ENCODE measurements at regions not wholly inside any gene's neighbourhood (a gene's known extent, or its start where the extent isn't known, plus 50 kb on each side); places are given as distances from the start of the nearest gene placed in this dataset.

GRCh38 chr9:135009051-135009560 lies 78.4 kb upstream of the OLFM1 start:
- ATAC-seq (no peak), DNase-seq (ENCODE audit: low read depth in 1 of 2, low spot score in 1 of 2) (no peak), FAIRE-seq (no peak)
- H3K9me3 ChIP-seq, result no peaks in the 10 kb centered on the region
- H3K4me1 ChIP-seq, result no peaks in the 10 kb centered on the region
- 75% methylated on average over 10 of the region's 10 CpGs for WGBS (ENCODE audit: missing lambda C conversion rate)
- no peak overlapping the region for H3K27ac ChIP-seq
- ChIA-PET CTCF (no interaction called here), POLR2A (no interaction called here)
- H3K4me2 ChIP-seq, result no peak overlapping the region
- TF ChIP-seq RCOR1 (IDR thresholded peaks at IDR 0.05; ENCODE audit: low read depth, low read length), result no peak
- TF ChIP-seq BHLHE40 (IDR thresholded peaks at IDR 0.05; ENCODE audit: low read depth, low read length), result no peak
- no peak for TF ChIP-seq PBX3 (IDR thresholded peaks at IDR 0.05)
- TF ChIP-seq CHD4 (IDR thresholded peaks at IDR 0.05; ENCODE audit: borderline replicate concordance), result no peak
- no peak for TF ChIP-seq ATOH8 (CRISPR knock-in tag; IDR thresholded peaks at IDR 0.05; ENCODE audit: low read depth)
- TF ChIP-seq FOSL2 (IDR thresholded peaks at IDR 0.05), result no peak
- no peak for TF ChIP-seq FOSL2 (CRISPR knock-in tag; IDR thresholded peaks at IDR 0.05)
- TF ChIP-seq NFE2L2 (conservative IDR thresholded peaks at IDR 0.05; ENCODE audit: low read length), result no peak
- no peak for TF ChIP-seq RAD21 (conservative IDR thresholded peaks at IDR 0.05 in 1 of 2, IDR thresholded peaks at IDR 0.05 in 1 of 2)
- no peak for TF ChIP-seq FOXS1 (CRISPR knock-in tag; IDR thresholded peaks at IDR 0.05)
- TF ChIP-seq EHMT2 (IDR thresholded peaks at IDR 0.05; ENCODE audit: low read depth), result no peak
- H3K4me3 ChIP-seq, result no peak overlapping the region

- no peak for DNase-seq (ENCODE audit: low read depth in 1 of 2, low spot score in 1 of 2)
- Histone ChIP-seq H3K4me3 (no peak overlapping the region), H3K4me2 (no peak overlapping the region), H3K9me3 (no peaks in the 10 kb centered on the region), H3K27ac (no peak overlapping the region), H3K4me1 (no peaks in the 10 kb centered on the region)
- ChIA-PET POLR2A (no interaction called here), CTCF (no interaction called here)
- 47% methylated on average over 18 of the region's 20 CpGs for WGBS (ENCODE audit: missing lambda C conversion rate)
- ATAC-seq, result no peak
- no peak for FAIRE-seq
- TF ChIP-seq CEBPB (IDR thresholded peaks at IDR 0.05) (no peak), HOXB5 (CRISPR knock-in tag; IDR thresholded peaks at IDR 0.05) (no peak), TFCP2L1 (CRISPR knock-in tag; IDR thresholded peaks at IDR 0.05) (no peak), POLR2AphosphoS2 (conservative IDR thresholded peaks at IDR 0.05; ENCODE audit: low read length) (no peak), ZFP36 (IDR thresholded peaks at IDR 0.05; ENCODE audit: borderline replicate concordance, partially characterized antibody) (no peak), ELK1 (IDR thresholded peaks at IDR 0.05; ENCODE audit: low read depth, low read length) (no peak), HOXB13 (CRISPR knock-in tag; IDR thresholded peaks at IDR 0.05; ENCODE audit: low read depth) (no peak), NFE2L2 (conservative IDR thresholded peaks at IDR 0.05; ENCODE audit: low read length) (no peak), E2F6 (IDR thresholded peaks at IDR 0.05; ENCODE audit: borderline replicate concordance, low read depth) (no peak), KDM5A (IDR thresholded peaks at IDR 0.05) (no peak), HDAC2 (IDR thresholded peaks at IDR 0.05) (no peak), PHF8 (IDR thresholded peaks at IDR 0.05; ENCODE audit: borderline replicate concordance, low read depth) (no peak), MAX (IDR thresholded peaks at IDR 0.05) (no peak), EP300 (IDR thresholded peaks at IDR 0.05) (no peak), RARB (CRISPR knock-in tag; IDR thresholded peaks at IDR 0.05) (no peak), NR3C1 (IDR thresholded peaks at IDR 0.05) (no peak), USF2 (IDR thresholded peaks at IDR 0.05) (no peak), FOSL2 (IDR thresholded peaks at IDR 0.05) (no peak), FOSL2 (CRISPR knock-in tag; IDR thresholded peaks at IDR 0.05) (no peak)
Measured at GRCh38 chr9:135009794-135010585, 77.5 kb upstream of the OLFM1 start.

Data from A549 (cell line).